GM18505 (cell line): ENCODE measurements at regions not wholly inside any gene's neighbourhood (a gene's known extent, or its start where the extent isn't known, plus 50 kb on each side); places are given as distances from the start of the nearest gene placed in this dataset.

Experiments used
- ATAC-seq: cut with Tn5 transposase; IDR thresholded peaks from one replicate; pipeline ENCODE4 v1.9.1; 2021; ENCODE audit not compliant: unreplicated experiment
- POLR2A ChIP-seq: IDR thresholded peaks from 4 replicates; pipeline ENCODE4 v1.6.1; 2011; ENCODE audit warnings: borderline replicate concordance; ENCODE audit not compliant: insufficient read depth, insufficient read length; ENCODE audit errors: extremely low read depth

GRCh38 chr2:111673526-111673925 is 210.5 kb downstream of the ANAPC1 start:
- ATAC-seq: no peak
- TF ChIP-seq POLR2A: no peak

GRCh38 chr2:111675419-111676194 is 208.4 kb downstream of the ANAPC1 start:
- no peak for TF ChIP-seq POLR2A
- no peak for ATAC-seq

- TF ChIP-seq POLR2A: no peak
- ATAC-seq: no peak
Measured at GRCh38 chr2:111676291-111676822, 207.6 kb downstream of the ANAPC1 start.

GRCh38 chr2:111678161-111678560 is 205.8 kb downstream of the ANAPC1 start:
- no peak for ATAC-seq
- no peak for TF ChIP-seq POLR2A

DNA sequence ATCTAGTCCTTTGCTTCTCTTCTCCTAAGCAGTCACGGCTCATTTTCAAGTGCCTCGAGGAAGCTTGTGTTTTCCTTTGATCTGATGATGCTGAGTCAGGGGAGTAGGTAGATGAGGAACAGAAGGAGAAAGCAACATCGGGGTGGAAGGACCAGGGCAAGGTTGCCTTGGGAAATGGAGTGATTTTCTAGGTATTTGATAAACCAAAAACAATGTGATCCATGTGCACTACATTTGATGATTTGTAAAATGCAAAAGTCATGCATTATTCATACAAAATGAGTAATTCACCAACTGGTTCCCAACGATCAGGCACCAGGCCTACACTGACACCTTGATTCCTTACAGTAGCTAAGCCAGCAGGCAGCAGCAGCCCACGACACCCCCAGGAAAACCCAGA is 205.3 kb downstream of the ANAPC1 start:
- ATAC-seq: no peak
- TF ChIP-seq POLR2A: no peak

DNA sequence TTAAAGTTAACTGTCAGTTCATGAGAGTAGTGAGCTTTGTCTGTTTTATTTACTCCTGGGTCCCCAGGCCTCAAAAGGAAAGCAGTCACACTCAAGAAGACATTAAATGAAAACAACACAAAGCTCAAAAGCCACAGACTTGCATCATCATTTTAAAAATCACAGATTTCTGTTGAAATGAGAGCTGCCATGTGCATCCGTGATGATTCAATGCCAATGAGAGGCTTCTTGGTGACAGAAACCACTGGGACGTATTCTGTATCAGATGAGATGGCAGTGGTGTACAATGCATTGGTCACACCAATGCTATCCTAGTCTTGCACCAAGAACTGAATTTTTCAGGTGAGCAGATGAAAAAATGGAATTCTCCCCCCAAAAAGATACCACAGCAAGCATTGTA is 204.8 kb downstream of the ANAPC1 start:
- no peak for ATAC-seq
- TF ChIP-seq POLR2A: no peak

DNA sequence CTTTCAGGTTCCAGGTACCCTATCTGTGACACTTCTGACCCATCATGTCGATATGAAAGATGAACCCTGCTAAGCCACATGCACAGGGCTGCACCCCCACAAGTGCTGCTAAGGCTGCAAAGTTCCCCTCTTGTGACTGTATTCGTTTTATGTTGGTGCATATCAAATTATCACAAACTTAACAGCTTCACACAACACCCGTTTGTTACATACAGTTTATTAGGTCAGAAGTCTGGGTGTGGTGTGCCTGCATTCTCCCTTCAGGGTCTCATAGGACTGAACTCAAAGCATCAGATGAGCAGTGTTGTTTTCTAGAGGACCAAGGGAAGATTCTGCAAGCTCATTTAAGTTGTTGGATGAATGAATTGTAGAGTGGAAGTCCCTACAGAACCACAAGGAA is 199.4 kb downstream of the ANAPC1 start:
- ATAC-seq: no peak
- TF ChIP-seq POLR2A: no peak

DNA sequence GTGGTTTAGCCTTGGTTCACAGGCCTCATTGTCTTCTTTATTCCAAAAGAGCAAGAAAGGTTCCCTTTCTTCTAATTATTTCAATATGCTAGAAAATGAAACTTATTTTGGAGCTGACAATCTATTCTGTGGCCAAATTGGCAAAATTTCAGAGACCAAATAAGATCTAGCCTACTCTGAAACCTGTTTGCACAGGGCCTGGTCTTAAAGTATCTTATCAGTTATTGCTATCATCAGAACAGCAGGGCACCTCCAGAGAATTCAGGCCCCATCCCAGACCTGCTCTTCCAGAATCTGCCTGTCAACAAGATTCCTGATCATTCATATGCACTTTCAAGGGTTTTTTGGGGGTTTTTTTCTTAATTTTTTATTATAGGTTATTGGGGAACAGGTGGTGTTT is 198.7 kb downstream of the ANAPC1 start:
- TF ChIP-seq POLR2A: no peak
- no peak for ATAC-seq

DNA sequence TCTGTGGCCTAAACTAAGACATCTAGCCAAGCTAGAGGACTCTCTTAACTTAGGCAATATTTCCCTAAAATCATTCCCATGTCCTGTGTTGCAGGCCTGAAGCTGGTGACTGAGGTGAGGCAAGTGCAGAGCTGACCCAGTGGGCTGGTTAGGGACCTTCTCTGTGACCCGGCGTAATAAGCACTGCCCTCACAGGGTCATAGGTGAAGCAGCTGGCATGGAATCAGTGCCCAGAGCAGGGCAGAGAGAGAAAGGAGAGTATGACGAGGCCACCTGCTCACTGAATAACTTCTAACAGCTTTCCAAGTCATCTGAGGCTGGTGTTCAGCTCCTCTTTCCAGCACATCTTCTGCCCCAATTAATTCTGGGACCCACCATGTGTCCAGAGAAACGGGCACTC is 197.0 kb downstream of the ANAPC1 start:
- no peak for TF ChIP-seq POLR2A
- no peak for ATAC-seq

DNA sequence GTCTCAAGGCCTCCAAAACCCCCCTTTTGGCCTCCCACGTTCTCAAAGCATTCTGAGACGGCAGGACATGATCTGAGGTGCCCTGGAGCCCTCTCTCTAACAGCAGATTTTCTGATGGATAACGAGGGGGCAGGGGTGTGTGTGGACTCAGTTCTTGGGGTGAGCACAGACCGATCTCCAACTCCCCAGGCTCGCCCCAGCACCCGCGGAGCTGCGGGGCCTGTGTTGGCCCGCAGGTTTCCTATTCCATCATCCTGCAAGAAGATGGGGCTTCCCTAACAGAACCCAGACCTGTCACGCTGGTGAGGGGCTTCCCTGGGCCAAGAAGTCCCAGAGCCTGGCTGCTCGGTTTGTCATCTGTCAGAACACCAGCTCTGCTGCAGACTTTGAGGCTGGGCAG is 196.1 kb downstream of the ANAPC1 start:
- no peak for TF ChIP-seq POLR2A
- ATAC-seq: no peak

DNA sequence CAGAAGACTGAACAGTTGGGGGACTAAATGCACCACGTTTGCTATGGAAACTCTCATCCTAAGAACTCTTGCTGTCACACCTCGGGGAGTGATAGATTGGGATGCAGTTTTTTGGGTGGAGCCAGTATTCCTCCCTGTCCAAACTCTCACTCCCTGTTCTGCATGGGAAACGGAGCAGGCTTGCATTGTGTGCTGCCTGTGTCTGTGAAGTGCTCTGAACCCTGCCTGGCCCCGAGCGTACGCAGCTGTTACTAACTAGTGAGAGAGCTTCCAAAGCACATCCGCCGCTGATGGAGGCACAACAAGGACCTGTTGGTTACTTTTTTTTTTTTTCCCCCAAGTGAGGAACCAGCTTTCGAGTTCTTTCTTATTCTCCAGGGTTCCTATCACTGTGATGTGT is 195.5 kb downstream of the ANAPC1 start:
- TF ChIP-seq POLR2A: no peak
- no peak for ATAC-seq

- no peak for ATAC-seq
Measured at GRCh38 chr2:111689174-111689573, 194.8 kb downstream of the ANAPC1 start.

GRCh38 chr2:111689941-111690340 is 194.1 kb downstream of the ANAPC1 start:
- TF ChIP-seq POLR2A: no peak
- no peak for ATAC-seq

More at GRCh38 chr2:111689174-111689573, 194.8 kb downstream of the ANAPC1 start:
- TF ChIP-seq POLR2A: no peak

- TF ChIP-seq POLR2A: no peak
- no peak for ATAC-seq
Measured at GRCh38 chr2:111691164-111691875, 192.7 kb downstream of the ANAPC1 start.
